NT2/D1 (cell line): ENCODE measurements at regions not wholly inside any gene's neighbourhood (a gene's known extent, or its start where the extent isn't known, plus 50 kb on each side); places are given as distances from the start of the nearest gene placed in this dataset.
"Not testable (repeated sequence)": the region's sequence is repeated elsewhere in the genome, so short reads cannot be mapped to it uniquely, and the experiment has no call there.

Experiments
- DNase-seq: peaks from one replicate; pipeline ENCODE4 v3.0.0-alpha.2; 2011; ENCODE audit warnings: low read depth, low spot score
- H3K27me3 ChIP-seq: 2 replicates; pipeline ENCODE4 v1.6.0; 2011; ENCODE audit warnings: mild to moderate bottlenecking; ENCODE audit not compliant: insufficient read length, insufficient read depth
- H3K36me3 ChIP-seq: 2 replicates; pipeline ENCODE4 v1.6.1; 2011; ENCODE audit warnings: mild to moderate bottlenecking, low read length, mixed read lengths; ENCODE audit not compliant: insufficient read depth, insufficient read length
- H3K4me1 ChIP-seq: 2 replicates; pipeline ENCODE4 v1.5.1; 2011; ENCODE audit not compliant: insufficient read depth, insufficient read length
- H3K4me3 ChIP-seq: 2 replicates; pipeline ENCODE4 v1.5.1; 2011; ENCODE audit warnings: low read depth; ENCODE audit not compliant: insufficient read length
- H3K9ac ChIP-seq: 2 replicates; pipeline ENCODE4 v1.6.0; 2011; ENCODE audit warnings: low read depth; ENCODE audit not compliant: insufficient read length
- H3K9me3 ChIP-seq: 2 replicates; pipeline ENCODE4 v1.5.1; 2011; ENCODE audit warnings: mild to moderate bottlenecking, low read length; ENCODE audit not compliant: insufficient read depth

DNA sequence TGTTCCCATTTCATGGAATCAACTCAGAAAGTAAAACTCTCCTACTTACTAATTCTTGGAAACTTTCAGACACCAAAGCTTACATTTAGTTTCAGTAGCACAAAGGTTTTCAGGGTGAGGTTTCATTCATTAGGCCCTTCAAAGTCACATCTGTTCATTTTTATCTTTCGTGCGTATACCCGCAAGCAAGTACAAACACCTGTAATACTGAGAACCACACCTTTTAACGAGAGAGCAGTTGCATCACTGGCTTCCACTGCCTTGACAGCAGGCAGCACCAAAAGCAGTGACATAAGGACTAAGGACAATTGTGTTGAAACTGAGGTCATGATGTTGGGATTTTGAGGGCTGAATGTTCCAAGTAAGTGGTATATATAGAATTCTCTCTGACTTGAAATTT is 60.5 kb downstream of the GOLGA6L22 start:
- DNase-seq, H3K4me1 ChIP-seq, H3K4me3 ChIP-seq, H3K9ac ChIP-seq, H3K9me3 ChIP-seq, H3K36me3 ChIP-seq, H3K27me3 ChIP-seq: not testable (repeated sequence)

DNA sequence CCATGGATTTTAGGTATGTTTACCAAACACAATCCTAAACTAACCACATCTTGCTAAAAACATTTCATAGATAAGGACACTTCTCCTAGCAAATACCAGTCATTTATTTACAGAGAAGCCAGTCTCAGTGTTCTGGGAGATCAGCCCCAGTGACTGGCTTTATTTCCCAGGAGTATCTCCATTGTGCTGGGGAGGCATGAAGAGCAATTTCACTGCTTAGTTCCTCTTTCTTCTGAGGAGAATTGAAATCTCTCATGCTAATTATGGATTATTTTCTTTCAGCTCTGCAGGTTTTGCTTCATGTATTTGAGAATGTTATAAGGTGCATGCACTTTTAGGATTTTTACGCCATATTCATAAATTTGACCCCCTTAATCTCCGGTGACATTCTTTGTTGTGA is 67.8 kb downstream of the GOLGA6L22 start:
- not testable (repeated sequence) for H3K4me3 ChIP-seq, DNase-seq, H3K9ac ChIP-seq, H3K36me3 ChIP-seq, H3K27me3 ChIP-seq, H3K9me3 ChIP-seq, H3K4me1 ChIP-seq

DNA sequence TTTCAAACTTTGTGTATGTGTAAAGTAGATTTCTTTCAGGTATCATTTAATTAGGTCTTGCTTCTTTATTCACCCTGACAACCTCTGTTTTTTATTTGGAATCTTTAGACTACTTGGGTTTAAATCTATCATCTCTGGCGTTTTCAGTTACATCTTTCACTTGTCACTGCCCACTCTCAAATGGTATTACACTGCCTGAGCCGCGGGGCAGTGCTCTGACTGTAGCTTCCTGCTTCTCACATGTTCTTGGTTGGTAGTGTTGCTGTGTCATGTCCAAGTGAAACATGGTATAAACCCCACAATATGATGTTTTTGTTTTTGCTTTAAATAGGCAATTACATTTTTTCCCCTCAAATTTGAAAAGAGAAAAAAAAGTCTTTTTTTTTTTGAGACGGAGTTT is 68.3 kb downstream of the GOLGA6L22 start:
- H3K4me3 ChIP-seq, DNase-seq, H3K9ac ChIP-seq, H3K36me3 ChIP-seq, H3K4me1 ChIP-seq, H3K9me3 ChIP-seq, H3K27me3 ChIP-seq: not testable (repeated sequence)

DNA sequence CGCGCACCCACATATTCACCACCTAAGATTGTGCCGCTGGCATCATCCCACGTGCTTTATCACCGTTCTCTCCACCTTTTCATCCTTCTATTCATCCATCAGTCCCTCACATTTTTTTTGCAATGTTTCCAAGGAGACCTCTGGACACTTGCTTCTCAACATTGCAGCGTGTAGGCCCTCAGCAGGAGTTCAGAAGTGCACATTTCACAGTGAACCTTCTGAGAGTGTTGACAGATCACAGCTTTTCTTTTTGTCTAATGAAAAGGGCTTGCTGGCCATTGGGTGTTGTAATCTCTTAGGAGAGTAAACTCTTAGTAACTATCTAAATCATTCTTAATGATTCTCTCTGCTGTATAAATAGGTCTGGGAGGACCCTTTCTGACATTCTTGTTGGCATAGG is 70.5 kb downstream of the GOLGA6L22 start:
- not testable (repeated sequence) for H3K27me3 ChIP-seq, H3K4me1 ChIP-seq, H3K9me3 ChIP-seq, DNase-seq, H3K9ac ChIP-seq, H3K4me3 ChIP-seq, H3K36me3 ChIP-seq

DNA sequence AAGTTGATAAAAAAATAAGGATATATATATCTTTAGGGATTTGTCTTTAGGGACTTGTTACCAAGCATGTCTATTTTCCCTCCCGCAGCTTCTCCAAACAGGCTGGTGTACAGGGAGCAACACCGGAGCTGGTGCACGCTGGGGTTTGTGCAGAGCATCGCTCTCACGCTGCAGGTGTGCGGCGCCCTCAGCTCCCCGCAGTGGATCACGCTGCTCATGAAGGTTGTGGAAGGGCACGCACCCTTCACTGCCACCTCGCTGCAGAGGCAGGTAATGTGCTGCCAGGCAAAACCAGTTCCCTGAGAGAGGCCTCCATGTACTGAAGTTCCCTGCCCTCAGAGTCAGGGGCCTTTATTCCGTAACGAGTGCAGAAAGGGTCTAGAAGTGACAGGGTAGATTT is 101.0 kb downstream of the GOLGA6L22 start:
- H3K4me3 ChIP-seq, H3K9me3 ChIP-seq, H3K36me3 ChIP-seq, H3K27me3 ChIP-seq, H3K4me1 ChIP-seq, H3K9ac ChIP-seq, DNase-seq: not testable (repeated sequence)

DNA sequence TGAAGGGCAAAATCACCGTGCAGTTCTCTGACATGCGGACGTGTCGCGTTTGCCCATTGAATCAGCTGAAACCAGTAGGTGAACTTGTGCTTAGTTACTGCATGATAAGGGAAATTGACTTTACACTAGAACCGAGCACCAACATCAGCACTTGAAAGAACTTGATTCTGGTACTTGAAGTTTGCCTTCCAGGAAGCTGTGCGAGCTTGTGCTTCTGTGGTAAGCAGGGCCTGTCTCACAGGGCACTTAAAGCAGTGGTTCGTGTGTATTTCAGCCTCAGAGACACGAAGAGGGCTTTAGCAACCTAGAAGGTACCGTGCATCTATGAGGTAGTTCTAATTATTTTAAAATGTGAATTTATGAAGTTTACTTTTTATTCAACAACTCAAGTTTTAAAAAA is 103.0 kb downstream of the GOLGA6L22 start:
- not testable (repeated sequence) for H3K27me3 ChIP-seq, H3K36me3 ChIP-seq, H3K4me3 ChIP-seq, H3K9me3 ChIP-seq, H3K9ac ChIP-seq, DNase-seq, H3K4me1 ChIP-seq

DNA sequence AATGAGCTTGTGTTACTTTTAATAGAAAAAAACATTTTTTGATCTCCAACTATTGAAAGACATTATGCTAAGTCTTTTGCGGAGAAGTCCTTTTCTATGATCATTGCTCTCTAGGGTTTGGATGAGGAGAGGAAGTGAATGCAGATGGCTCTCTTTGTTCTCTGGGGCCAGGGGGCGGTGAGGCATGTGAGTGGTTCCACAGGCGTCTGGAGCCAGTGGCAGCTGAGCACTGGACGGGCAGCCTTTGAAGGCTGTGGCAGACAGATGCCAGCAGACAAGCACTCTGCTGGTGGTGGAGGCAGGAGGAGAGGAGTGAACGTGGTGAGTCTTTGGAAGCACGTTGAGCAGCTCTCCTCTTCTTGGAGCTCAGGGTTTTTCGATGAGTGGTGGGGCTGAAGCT is 107.8 kb downstream of the GOLGA6L22 start:
- H3K27me3 ChIP-seq, H3K36me3 ChIP-seq: not testable (repeated sequence)

DNA sequence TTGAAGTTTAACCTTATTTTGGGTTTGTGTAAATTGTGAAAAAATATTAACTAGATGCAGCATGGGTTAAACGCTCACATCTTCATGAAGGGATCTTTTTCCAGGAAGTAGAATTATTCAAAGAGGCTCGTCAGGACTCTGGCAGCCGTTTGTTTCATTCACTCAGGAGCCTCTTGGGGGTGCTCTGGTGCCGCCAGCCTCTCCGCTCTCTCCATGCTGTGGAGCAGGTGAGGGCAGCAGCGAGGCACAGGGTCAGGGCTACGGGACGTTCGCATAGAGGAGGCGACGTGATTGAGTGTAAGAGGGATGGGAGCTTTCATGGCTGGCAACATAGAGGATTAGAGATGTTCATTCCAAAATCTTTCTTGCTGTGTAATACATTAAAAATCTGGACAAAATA is 110.8 kb downstream of the GOLGA6L22 start:
- not testable (repeated sequence) for H3K36me3 ChIP-seq, H3K4me1 ChIP-seq

More for the DNA sequence above, 107.8 kb downstream of the GOLGA6L22 start:
- DNase-seq, H3K9me3 ChIP-seq, H3K4me1 ChIP-seq, H3K9ac ChIP-seq, H3K4me3 ChIP-seq: not testable (repeated sequence)

DNA sequence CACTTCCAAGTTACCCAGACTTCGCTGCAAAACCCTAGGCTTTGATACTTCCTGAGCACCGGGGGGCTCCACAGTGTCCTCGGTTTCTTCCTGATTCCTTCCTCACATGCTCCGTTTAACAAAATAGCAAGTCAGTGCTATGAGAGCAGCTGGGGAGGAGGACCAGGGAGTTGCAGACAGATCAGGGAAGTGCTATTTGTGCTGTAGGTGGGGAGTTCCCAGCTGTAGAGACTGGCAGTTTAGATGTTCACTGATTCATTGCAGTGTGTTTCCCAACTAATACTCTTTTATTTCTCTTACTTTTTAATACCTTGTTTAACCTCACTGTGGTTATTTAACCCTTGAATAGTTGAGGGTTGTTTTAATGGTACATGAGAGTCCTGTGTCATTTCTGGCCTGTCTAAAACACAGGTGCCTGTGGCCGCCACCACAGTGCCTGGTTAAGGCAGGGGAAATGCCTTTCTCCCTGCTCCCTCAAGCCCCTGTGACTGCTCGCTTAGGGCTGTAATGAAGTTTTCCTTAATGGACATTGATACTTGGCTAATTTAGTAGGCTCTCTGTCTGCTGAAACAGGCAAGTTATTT is 113.5 kb downstream of the GOLGA6L22 start:
- not testable (repeated sequence) for H3K4me1 ChIP-seq, H3K27me3 ChIP-seq, H3K36me3 ChIP-seq, H3K9ac ChIP-seq, DNase-seq, H3K9me3 ChIP-seq, H3K4me3 ChIP-seq

More for the DNA sequence above, 110.8 kb downstream of the GOLGA6L22 start:
- H3K27me3 ChIP-seq, H3K4me3 ChIP-seq, H3K9ac ChIP-seq, DNase-seq, H3K9me3 ChIP-seq: not testable (repeated sequence)

DNA sequence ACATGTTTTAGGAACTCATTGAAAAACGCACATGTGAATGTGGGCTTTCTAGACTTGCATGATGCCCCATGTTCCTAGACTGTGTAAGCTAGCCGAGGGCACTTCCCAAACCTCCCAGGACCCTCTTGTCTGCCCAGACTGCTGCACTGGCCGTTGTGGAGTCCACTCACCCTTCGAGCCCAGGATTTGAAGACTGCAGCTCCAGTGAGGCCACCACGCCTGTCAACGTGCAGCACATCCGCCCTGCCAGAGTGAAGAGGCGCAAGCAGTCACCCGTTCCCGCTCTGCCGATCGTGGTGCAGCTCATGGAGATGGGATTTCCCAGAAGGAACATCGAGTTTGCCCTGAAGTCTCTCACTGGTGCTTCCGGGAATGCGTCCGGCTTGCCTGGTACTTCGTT is 114.1 kb downstream of the GOLGA6L22 start:
- DNase-seq, H3K4me3 ChIP-seq, H3K36me3 ChIP-seq, H3K9ac ChIP-seq, H3K27me3 ChIP-seq, H3K4me1 ChIP-seq, H3K9me3 ChIP-seq: not testable (repeated sequence)

DNA sequence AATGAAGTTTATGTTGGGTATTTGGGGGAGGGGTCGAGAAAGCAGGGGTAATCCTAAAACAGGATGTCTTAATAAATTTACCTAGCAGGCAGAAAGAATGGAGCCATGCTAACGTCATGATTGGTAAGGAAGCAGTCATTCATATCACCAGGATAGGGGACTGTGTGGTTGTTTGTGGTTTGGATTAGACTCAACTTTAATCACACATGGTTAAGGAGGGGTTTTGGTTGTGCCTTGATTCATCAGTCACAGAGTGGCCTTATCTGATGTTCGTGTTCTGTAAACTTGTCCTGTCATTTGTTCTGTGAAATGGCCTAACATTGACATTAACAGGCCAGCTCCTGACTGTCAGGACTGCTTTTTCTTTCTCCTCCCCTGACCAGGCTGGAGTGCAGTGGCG is 119.1 kb downstream of the GOLGA6L22 start:
- H3K27me3 ChIP-seq, H3K4me3 ChIP-seq, H3K4me1 ChIP-seq, H3K9ac ChIP-seq, H3K9me3 ChIP-seq, H3K36me3 ChIP-seq, DNase-seq: not testable (repeated sequence)

DNA sequence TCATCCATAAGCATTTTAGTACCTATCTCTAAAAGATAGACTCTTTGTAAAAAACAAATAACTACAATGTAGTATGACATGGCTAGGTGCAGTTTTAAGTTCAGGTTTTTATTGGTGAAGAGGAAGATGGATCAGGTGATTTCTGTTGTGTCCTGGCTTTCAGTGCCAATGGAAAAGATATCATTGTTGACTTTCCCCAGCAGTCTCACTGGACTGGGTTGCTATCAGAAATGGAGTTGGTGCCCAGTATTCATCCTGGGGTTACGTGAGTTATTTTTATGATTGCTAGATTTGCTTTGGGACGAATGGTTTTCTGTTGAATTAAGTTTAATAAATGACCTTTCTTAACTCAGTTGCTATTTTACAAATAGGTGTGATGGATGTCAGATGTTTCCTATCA is 120.5 kb downstream of the GOLGA6L22 start:
- not testable (repeated sequence) for DNase-seq, H3K4me3 ChIP-seq, H3K27me3 ChIP-seq, H3K36me3 ChIP-seq, H3K9ac ChIP-seq, H3K4me1 ChIP-seq, H3K9me3 ChIP-seq

DNA sequence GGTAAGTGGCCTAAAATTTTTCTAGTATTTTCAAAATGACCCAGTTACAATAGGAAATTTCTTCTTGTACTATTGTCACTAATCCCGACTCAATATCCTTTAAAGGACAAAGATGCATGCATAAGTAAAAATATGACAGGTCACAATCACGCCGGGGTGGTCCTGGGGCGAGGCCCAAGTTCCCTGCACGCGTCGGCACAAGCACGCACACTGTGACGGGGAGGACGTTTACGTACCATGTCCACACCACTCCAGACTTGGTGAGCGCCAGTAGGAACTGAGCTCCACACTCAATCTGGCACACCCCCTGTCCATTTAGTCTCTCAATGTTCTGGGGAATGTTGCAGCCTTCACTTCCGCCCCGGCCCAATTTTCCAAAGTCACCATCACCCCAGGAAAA is 128.7 kb downstream of the GOLGA6L22 start:
- DNase-seq, H3K27me3 ChIP-seq, H3K36me3 ChIP-seq, H3K9ac ChIP-seq, H3K4me1 ChIP-seq, H3K4me3 ChIP-seq, H3K9me3 ChIP-seq: not testable (repeated sequence)
